ENCODE measurements at regions not wholly inside any gene's neighbourhood (a gene's known extent, or its start where the extent isn't known, plus 50 kb on each side); places are given as distances from the start of the nearest gene placed in this dataset.
"Not testable (repeated sequence)": the region's sequence is repeated elsewhere in the genome, so short reads cannot be mapped to it uniquely, and the experiment has no call there.

DNA sequence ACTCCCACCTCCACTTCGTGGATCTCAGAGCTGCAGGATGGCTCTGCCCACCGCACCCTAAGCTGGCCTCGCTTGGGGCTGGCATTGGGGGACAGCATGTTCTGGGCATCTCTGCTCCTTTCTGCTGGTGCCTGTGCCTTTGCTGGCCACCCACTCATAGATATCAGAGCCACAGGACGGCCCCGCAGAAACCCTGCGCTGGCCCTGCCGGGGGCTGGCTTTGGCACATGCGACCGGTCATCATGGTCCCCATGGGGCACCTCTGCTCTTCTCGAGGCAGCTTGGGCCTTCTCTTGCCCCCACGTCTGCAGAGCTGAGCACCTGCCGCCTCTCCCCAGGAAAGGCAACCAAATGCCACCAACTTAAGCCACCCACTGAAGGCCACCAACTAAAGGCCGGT is 895.7 kb upstream of the DEFB115 start:
- H3K27ac ChIP-seq (ENCODE audit: low read depth in 1 of 2, low read length in 1 of 2); H3K4me3 ChIP-seq (ENCODE audit: low read length in 2 of 2); DNase-seq (ENCODE audit: low read depth in 6 of 9, low spot score in 9 of 9); H3K4me1 ChIP-seq (ENCODE audit: control insufficient read depth in 2 of 2, insufficient read depth in 2 of 2, low read length in 2 of 2); H3K36me3 ChIP-seq (ENCODE audit: control insufficient read depth in 2 of 2, insufficient read depth in 2 of 2, low read length in 1 of 2); H3K27me3 ChIP-seq (ENCODE audit: control insufficient read depth in 2 of 2, insufficient read depth in 1 of 2, low read length in 1 of 2); H3K9me3 ChIP-seq (ENCODE audit: control insufficient read depth in 2 of 2, insufficient read depth in 1 of 2, low read length in 1 of 2): not testable (repeated sequence)
- WGBS = 88% methylated on average over 13 of the region's 13 CpGs

DNA sequence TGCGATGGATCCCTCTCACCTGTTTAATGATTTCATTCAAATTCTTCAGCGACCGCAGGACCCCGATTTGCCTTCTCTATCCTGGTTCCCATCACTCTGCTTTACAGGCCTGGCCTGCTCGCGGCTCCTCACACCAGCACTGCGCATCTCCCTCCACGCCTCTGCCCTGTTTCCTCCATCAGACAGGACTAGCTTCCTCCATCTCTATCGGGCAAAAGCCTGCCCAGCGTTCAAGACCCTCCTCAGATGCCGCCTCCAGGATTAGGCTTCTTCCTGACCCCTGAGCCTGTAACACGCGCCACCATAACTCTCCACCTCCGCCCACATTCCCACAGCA is 881.1 kb upstream of the DEFB115 start:
- 73% methylated on average over 14 of the region's 14 CpGs for WGBS
- H3K4me1 ChIP-seq (ENCODE audit: control insufficient read depth in 2 of 2, insufficient read depth in 2 of 2, low read length in 2 of 2); H3K9me3 ChIP-seq (ENCODE audit: control insufficient read depth in 2 of 2, insufficient read depth in 1 of 2, low read length in 1 of 2); DNase-seq (ENCODE audit: low read depth in 6 of 9, low spot score in 9 of 9); H3K36me3 ChIP-seq (ENCODE audit: control insufficient read depth in 2 of 2, insufficient read depth in 2 of 2, low read length in 1 of 2); H3K27me3 ChIP-seq (ENCODE audit: control insufficient read depth in 2 of 2, insufficient read depth in 1 of 2, low read length in 1 of 2): not testable (repeated sequence)
- Histone ChIP-seq H3K27ac (ENCODE audit: low read depth in 1 of 2, low read length in 1 of 2) (peak overlapping the region in 1 of 2 donors; percentile 36), H3K4me3 (ENCODE audit: low read length in 2 of 2) (peak overlapping the region in 1 of 2 donors; percentile 54)

DNA sequence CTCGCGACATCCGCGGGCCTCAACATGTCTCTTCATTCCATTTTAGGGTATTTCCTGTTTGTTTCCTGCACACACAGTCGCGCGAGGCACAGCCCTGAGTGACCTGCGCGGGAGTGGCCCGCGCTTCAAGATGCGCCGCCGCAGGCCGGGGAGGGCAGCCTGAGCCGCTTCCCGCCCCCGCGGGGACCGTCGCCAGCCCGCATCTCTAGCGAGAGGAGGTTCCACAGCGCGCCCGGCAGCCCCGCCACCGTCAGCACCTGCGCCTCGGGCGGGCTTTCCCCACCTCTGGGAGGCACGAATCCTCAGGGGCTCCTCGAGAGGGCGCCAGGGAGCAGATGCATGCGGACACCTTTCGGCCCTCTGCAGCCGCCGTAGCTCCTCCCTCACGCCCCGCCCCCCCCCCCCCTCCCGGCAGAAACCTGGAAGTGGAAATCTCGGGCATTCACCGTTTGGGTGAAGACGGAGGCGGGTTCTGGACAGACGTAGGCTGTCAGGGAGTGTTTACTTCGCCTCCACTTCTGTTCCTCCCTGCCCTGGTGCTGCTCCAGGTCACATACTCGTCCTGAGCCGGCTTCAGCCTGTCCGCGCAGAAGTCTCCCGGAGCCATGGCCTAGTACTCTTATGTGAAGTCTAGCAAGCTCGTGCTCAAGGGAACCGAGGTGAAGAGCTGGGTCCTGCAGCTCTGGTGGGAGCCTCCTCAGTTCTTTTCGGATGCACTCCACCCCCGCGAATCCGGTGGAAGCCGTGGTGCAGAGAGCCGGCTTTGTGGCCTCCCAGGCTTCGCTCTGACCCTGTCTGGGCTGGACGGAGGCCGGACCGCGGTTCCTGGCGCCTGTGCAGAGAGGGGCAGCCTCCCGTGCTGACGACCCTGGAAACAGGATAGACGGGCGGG is 880.5 kb upstream of the DEFB115 start:
- Histone ChIP-seq H3K27me3 (ENCODE audit: control insufficient read depth in 2 of 2, insufficient read depth in 1 of 2, low read length in 1 of 2) (no peaks in the 10 kb centered on the region), H3K4me1 (ENCODE audit: control insufficient read depth in 2 of 2, insufficient read depth in 2 of 2, low read length in 2 of 2) (no peaks in the 10 kb centered on the region), H3K27ac (ENCODE audit: low read depth in 1 of 2, low read length in 1 of 2) (peak overlapping the region; percentile 62 to 87), H3K9me3 (ENCODE audit: control insufficient read depth in 2 of 2, insufficient read depth in 1 of 2, low read length in 1 of 2) (no peaks in the 10 kb centered on the region), H3K4me3 (ENCODE audit: low read length in 2 of 2) (peak overlapping the region; percentile 53 to 54), H3K36me3 (ENCODE audit: control insufficient read depth in 2 of 2, insufficient read depth in 2 of 2, low read length in 1 of 2) (no peaks in the 10 kb centered on the region)
- peak; percentile 61 to 83 (median 68) for DNase-seq (ENCODE audit: low read depth in 6 of 9, low spot score in 9 of 9)
- WGBS = 8% methylated on average over 70 of the region's 70 CpGs

DNA sequence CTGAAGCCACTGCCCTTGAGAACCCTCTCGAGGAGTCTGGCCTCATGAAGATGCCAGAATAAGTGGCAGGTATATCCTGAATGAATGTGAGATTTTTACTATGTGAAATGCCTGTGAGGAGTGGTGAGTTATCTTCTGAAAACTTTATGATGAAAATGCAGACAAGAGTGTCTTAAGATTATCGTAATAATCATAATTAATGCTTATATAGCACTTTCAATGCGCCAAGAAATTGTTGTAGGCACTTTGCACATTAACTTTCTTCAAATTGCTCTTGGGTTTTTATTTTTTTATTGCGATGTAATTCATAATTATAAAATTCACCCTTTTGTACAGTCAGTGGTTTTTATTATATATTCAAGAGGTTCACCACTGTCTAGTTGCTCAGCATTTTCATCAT is 879.1 kb upstream of the DEFB115 start:
- H3K4me1 ChIP-seq (ENCODE audit: control insufficient read depth in 2 of 2, insufficient read depth in 2 of 2, low read length in 2 of 2); H3K36me3 ChIP-seq (ENCODE audit: control insufficient read depth in 2 of 2, insufficient read depth in 2 of 2, low read length in 1 of 2); H3K9me3 ChIP-seq (ENCODE audit: control insufficient read depth in 2 of 2, insufficient read depth in 1 of 2, low read length in 1 of 2); H3K4me3 ChIP-seq (ENCODE audit: low read length in 2 of 2); DNase-seq (ENCODE audit: low read depth in 6 of 9, low spot score in 9 of 9); H3K27ac ChIP-seq (ENCODE audit: low read depth in 1 of 2, low read length in 1 of 2); H3K27me3 ChIP-seq (ENCODE audit: control insufficient read depth in 2 of 2, insufficient read depth in 1 of 2, low read length in 1 of 2): not testable (repeated sequence)
- 93% methylated on average over 4 of the region's 4 CpGs for WGBS

DNA sequence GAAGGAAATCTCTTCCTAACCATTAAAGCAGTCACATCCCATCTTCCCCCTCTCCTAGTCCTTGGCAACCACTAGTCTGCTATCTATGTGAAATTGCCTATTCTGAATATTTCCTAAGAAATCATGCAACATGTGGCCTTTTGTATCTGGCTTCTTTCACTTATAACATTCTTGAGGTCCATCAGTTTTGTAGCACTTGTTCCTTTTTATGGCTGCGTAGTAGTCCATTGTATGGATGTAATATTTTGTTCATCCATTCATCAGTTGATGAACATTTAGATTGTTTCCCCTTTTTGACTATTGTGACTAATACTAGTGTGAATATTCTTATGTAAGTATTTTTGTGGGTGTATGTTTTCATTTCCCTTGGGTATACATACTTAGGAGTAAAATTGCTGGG is 878.7 kb upstream of the DEFB115 start:
- not testable (repeated sequence) for H3K27ac ChIP-seq (ENCODE audit: low read depth in 1 of 2, low read length in 1 of 2); H3K4me1 ChIP-seq (ENCODE audit: control insufficient read depth in 2 of 2, insufficient read depth in 2 of 2, low read length in 2 of 2); H3K4me3 ChIP-seq (ENCODE audit: low read length in 2 of 2); DNase-seq (ENCODE audit: low read depth in 6 of 9, low spot score in 9 of 9); H3K9me3 ChIP-seq (ENCODE audit: control insufficient read depth in 2 of 2, insufficient read depth in 1 of 2, low read length in 1 of 2); H3K27me3 ChIP-seq (ENCODE audit: control insufficient read depth in 2 of 2, insufficient read depth in 1 of 2, low read length in 1 of 2); H3K36me3 ChIP-seq (ENCODE audit: control insufficient read depth in 2 of 2, insufficient read depth in 2 of 2, low read length in 1 of 2)
- 99% methylated on average over 1 of the region's 1 CpG for WGBS

DNA sequence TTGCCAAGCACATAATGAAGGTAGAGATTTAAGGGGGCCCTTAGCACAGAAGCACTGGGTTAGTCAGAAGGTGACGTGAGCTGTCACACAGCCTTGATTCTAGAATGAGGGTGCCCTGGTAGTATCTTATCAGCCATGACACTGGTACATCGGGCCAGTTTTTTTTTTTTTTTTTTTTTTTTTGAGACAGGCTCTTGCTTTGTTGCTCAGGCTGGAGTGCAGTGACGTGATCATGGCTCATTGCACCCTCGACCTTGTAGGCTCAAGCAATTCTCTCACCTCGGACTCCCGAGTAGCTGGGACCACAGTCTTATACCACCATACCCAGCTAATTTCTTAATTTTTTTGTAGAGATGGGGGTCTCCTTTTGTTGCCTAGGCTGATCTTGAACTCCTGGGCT is 872.6 kb upstream of the DEFB115 start:
- 79% methylated on average over 6 of the region's 6 CpGs for whole genome bisulfite sequencing
- not testable (repeated sequence) for H3K9me3 ChIP-seq (ENCODE audit: control insufficient read depth in 2 of 2, insufficient read depth in 1 of 2, low read length in 1 of 2); H3K4me3 ChIP-seq (ENCODE audit: low read length in 2 of 2); DNase-seq (ENCODE audit: low read depth in 6 of 9, low spot score in 9 of 9); H3K36me3 ChIP-seq (ENCODE audit: control insufficient read depth in 2 of 2, insufficient read depth in 2 of 2, low read length in 1 of 2); H3K27ac ChIP-seq (ENCODE audit: low read depth in 1 of 2, low read length in 1 of 2); H3K4me1 ChIP-seq (ENCODE audit: control insufficient read depth in 2 of 2, insufficient read depth in 2 of 2, low read length in 2 of 2); H3K27me3 ChIP-seq (ENCODE audit: control insufficient read depth in 2 of 2, insufficient read depth in 1 of 2, low read length in 1 of 2)

DNA sequence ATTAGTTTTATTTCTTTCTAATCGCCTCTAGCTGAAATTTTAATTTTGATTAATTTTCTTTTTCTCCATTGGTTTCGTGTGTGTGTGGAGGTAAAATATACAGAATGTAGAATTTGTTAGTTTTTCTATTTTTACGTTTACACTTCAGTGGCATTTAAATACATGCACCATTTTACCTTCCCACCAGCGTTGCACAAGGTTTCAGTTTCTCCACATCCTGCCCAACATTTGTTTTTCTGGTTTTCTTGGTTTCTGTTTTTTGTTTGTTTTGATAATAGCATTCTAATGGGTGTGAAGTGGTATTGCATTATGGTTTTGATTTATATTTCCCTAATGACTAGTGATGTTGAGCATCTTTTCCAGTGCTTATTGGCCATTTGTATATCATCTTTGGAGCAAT is 871.4 kb upstream of the DEFB115 start:
- 95% methylated on average over 4 of the region's 4 CpGs for WGBS
- H3K36me3 ChIP-seq (ENCODE audit: control insufficient read depth in 2 of 2, insufficient read depth in 2 of 2, low read length in 1 of 2); H3K4me3 ChIP-seq (ENCODE audit: low read length in 2 of 2); DNase-seq (ENCODE audit: low read depth in 6 of 9, low spot score in 9 of 9); H3K4me1 ChIP-seq (ENCODE audit: control insufficient read depth in 2 of 2, insufficient read depth in 2 of 2, low read length in 2 of 2); H3K27me3 ChIP-seq (ENCODE audit: control insufficient read depth in 2 of 2, insufficient read depth in 1 of 2, low read length in 1 of 2); H3K27ac ChIP-seq (ENCODE audit: low read depth in 1 of 2, low read length in 1 of 2); H3K9me3 ChIP-seq (ENCODE audit: control insufficient read depth in 2 of 2, insufficient read depth in 1 of 2, low read length in 1 of 2): not testable (repeated sequence)

DNA sequence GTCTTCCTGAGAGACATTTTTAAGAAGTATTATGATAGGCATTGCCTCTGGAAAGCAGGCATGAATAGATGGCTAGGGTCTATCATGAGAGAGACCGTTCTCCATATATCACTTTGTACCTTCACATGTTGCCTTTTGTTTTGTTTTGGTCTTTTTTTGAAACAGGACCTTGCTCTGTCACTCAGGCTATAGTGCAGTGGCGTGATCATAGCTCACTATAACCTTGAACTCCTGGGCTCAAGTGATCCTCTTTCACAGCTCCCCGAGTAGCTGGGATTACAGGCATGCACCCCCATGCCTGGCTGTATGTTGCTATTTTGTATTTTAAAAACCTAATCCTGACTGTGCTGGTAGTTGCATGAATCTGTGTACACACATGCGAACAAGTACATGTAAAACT is 869.6 kb upstream of the DEFB115 start:
- not testable (repeated sequence) for H3K4me1 ChIP-seq (ENCODE audit: control insufficient read depth in 2 of 2, insufficient read depth in 2 of 2, low read length in 2 of 2); H3K27me3 ChIP-seq (ENCODE audit: control insufficient read depth in 2 of 2, insufficient read depth in 1 of 2, low read length in 1 of 2); DNase-seq (ENCODE audit: low read depth in 6 of 9, low spot score in 9 of 9); H3K36me3 ChIP-seq (ENCODE audit: control insufficient read depth in 2 of 2, insufficient read depth in 2 of 2, low read length in 1 of 2); H3K9me3 ChIP-seq (ENCODE audit: control insufficient read depth in 2 of 2, insufficient read depth in 1 of 2, low read length in 1 of 2); H3K27ac ChIP-seq (ENCODE audit: low read depth in 1 of 2, low read length in 1 of 2); H3K4me3 ChIP-seq (ENCODE audit: low read length in 2 of 2)
- 97% methylated on average over 4 of the region's 4 CpGs for WGBS

DNA sequence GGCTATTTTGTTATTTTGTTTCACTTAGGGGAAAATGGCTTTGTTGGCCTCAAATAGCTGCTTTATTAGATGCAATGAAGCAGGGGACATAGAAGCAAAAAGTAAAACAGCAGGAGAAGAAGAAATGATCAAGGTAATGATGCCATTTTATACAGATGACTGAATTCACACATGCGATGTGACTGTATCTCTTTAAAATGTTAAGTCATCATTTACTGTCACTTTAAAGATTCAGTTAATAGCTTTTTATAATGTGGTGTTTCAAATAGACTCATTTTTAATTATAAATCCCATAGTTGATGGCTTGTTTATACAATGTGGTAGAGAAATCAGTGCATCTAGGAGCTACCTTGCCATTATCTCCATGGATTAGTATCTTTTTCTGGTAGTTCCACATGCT is 863.9 kb upstream of the DEFB115 start:
- H3K4me1 ChIP-seq (ENCODE audit: control insufficient read depth in 2 of 2, insufficient read depth in 2 of 2, low read length in 2 of 2); DNase-seq (ENCODE audit: low read depth in 6 of 9, low spot score in 9 of 9); H3K9me3 ChIP-seq (ENCODE audit: control insufficient read depth in 2 of 2, insufficient read depth in 1 of 2, low read length in 1 of 2); H3K27me3 ChIP-seq (ENCODE audit: control insufficient read depth in 2 of 2, insufficient read depth in 1 of 2, low read length in 1 of 2); H3K36me3 ChIP-seq (ENCODE audit: control insufficient read depth in 2 of 2, insufficient read depth in 2 of 2, low read length in 1 of 2); H3K4me3 ChIP-seq (ENCODE audit: low read length in 2 of 2); H3K27ac ChIP-seq (ENCODE audit: low read depth in 1 of 2, low read length in 1 of 2): not testable (repeated sequence)
- 99% methylated on average over 1 of the region's 1 CpG for WGBS
